NCI-H1105 (cell line): ENCODE measurements at regions not wholly inside any gene's neighbourhood (a gene's known extent, or its start where the extent isn't known, plus 50 kb on each side); places are given as distances from the start of the nearest gene placed in this dataset.
"Not testable (repeated sequence)": the region's sequence is repeated elsewhere in the genome, so short reads cannot be mapped to it uniquely, and the experiment has no call there.

Experiments used
- DNase-seq: peaks from one replicate; lab custom pipeline; 2025; lab: John Stamatoyannopoulos, UW

DNA sequence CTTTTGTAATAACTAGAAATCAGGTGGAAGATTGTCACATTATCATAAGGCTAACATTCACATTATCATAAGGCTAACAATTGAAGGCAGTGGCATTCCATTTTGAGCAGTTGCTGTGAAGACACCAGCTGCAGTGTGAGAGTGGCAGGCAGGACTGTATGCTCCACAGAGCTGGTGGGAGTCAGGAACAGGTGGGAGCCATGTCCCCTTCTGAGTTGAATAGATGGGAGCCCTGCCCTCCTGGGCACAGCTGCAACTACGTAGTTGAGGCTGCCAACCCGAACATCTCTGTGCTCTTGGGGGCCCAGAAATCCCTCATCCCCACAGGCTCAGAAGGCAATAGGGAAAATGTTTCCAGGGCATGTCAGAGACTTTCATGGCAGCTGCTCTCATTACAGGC lies 1627.6 kb downstream of the SI start:
- no peak for DNase-seq

DNA sequence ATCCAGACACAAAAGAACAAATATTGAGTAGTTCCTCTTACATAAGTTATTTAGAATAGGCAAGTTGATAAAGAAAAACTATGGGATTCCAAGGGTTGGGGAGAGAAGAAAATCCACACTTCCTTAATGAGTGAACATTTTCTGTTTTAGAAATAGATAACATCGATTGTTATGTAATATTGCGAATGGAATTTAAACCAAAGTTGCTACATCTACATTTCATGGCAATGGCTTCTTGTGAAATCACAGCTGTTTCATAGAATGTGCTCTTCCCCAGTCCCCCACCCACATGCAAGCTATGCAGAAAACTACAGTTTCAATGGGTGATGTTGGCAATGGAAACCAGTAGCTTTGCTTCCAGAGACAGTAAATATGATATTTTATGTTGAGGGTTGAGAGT lies 1639.5 kb downstream of the SI start:
- DNase-seq = no peak

DNA sequence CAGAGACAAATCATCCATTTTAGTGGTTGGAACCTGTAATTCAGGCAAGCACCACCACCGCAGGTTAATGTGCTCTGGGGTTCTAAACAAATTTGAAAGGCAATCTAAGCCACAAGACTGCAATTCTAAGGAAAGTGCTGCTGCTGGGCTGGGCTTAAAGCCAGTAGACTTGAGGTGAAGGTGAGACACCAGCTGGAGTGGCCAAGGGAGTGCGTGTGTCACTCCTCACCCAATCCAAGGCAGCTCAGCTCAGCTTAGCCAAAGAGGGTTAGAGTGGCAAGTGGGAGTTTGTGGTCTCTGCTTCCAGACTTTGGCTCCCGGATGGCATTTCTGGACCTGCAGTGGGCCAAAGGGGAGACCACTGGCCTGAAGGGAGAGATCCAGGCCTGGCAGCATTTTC lies 1655.6 kb downstream of the SI start:
- DNase-seq = no peak

DNA sequence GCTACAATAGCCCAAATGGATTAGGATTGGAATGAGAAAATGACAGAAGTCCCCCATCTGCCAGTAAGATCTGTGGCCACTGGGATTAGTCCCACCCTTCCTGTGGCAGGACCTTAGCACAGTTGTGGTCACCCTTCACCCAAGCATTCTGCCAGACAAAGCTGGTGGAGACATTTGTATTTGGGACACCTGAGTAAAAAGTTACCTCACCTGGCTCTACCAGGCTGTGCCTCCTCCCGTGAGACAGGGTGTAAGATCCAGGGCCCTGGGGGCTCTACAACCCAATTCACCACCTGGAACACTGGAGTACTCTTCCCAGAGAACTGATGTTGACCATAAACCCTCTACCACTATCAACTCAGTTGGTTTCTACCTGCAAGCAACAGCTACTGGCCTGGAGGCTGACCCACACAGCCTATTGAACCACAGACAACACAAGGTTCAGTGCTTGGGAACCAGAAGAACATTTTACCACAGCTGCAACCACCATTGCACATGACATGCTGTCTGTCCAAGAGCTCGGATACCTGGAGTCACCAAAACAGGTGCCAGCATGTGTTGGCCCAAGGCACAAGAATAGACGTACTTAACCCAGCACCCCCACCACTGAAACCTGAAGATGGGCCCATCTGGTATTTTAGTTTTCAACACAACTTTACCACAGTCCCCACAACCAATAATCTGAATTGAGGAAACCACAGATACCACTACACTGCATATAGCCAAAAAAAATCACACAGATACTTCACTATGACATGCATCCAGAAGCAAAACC lies 1686.7 kb downstream of the SI start:
- DNase-seq = no peak

DNA sequence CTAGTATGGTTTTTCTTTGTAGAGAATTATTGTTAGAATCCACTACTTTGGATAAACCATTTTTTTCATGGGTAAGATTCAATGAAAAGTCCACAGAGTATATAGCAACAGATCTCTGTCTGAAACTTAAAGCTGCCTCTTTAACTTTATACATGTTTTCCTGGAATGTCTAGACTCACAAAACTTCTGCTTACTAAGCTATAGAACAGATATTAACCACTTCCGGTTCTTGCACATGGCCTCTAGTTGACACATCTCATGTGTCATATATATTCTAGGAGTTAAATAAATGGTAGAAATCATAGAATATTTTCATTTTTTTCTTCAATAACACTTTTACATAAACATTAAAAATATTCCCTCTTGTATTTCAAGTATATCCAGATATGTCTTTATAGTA lies 1693.9 kb downstream of the SI start:
- no peak for DNase-seq

DNA sequence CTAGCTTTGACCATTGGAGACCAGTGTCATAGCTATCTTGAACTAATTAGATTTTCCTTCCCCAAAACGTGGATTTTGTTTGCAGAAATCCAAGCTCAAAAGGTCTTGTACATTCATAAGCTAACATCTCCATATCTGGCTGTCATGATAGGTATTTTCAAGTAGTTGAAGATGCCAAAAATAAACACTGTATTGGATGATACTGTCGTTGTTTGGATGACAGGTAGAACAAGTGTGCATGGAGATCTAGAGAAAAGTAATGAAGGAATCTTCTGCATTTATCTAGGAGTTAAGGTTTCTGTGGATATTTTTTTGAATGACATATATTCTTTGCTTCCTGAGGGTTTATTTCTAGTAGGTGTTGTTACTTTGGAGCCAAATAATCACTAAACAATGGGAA lies 1696.1 kb downstream of the SI start:
- DNase-seq = no peak

DNA sequence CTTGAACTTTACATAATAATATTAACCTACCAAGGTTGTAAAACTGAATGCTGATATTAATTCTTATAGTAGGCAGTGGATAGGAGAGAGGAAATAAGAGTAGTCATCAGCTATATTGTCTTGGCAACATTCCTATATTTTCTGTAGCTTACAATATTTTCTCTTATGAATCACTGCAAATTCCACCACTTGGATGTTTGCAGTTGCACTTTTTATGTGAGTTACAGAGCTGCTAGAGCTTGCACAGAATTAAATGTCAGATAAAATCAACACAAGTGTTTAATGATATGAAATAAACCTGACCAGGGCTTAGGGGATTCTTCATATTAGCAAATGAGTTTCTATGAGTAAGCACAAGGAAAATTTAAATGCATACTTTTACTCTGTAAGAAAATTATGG lies 1710.1 kb downstream of the SI start:
- DNase-seq = no peak

DNA sequence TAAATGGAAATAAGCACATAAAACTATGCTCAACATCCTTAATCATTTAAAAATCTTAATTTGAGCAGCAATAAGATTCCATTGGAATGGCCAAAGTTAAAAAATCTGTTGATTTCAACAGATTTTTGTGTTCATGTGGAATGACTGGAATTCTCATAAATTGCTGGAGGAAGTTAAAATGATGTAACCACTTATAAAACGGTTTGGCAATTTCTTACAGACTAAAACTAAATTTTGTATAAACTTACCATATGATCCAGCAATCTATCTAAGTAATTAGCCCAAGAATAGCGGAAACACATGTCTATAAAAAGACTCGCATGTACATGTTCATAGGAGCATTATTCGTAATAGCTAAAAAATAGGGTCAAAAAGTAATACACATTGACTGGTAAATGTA lies 1713.6 kb downstream of the SI start:
- no peak for DNase-seq

DNA sequence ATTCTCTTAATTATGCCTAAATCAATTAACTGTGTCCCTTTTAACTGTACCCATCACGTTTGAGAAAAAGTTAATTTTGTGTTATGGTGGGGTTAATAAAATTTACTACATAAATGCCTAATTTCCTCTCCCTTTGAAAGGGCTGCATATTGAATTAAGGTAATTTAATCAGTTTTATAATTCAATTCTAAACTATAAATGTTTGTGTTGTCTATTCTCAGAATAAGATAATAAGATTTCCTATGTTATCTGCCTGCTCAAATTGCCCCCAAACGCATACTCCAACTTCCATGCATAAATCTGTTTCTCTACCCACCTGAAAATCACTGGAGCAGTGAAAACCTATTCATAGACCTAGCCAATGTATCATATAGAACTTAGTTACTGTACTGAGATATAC lies 1716.1 kb downstream of the SI start:
- DNase-seq = no peak

DNA sequence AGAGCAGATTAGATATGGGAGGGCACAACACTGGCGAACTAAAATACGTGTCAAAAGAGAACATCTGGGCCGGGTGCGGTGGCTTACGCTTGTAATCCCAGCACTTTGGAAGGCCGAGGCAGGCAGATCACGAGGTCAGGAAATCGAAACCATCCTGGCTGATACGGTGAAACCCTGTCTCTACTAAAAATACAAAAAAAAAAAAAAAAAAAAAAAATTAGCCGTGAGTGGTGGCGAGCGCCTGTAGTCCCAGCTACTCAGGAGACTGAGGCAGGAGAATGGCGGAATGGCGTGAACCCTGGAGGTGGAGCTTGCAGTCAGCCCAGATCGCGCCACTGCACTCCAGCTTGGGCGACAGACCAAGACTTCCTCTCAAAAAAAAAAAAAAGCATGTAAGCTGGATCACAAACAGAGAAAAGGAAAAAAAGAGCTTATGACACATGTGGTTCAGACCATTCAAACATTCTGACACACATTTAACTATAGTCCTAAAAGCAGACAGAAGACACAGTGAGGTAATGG lies 1716.9 kb downstream of the SI start:
- not testable (repeated sequence) for DNase-seq

DNA sequence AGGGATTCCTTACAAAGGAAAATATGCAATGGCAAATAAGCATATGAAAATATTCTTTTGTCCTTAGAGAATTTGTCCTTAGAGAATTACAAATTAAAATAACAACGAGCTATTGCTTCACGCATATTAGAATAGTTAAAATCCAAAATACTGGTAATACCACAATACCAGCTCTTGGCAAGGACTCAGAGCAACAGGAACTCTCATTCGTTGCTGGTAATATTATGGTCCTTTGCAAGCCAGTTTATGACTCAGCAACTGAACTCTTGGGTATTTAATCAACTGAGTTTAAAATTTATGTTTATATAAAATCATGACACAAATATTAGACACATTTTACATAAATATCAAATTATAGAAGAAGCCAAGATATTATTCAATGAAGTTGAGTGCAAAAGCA lies 1730.4 kb downstream of the SI start:
- no peak for DNase-seq

DNA sequence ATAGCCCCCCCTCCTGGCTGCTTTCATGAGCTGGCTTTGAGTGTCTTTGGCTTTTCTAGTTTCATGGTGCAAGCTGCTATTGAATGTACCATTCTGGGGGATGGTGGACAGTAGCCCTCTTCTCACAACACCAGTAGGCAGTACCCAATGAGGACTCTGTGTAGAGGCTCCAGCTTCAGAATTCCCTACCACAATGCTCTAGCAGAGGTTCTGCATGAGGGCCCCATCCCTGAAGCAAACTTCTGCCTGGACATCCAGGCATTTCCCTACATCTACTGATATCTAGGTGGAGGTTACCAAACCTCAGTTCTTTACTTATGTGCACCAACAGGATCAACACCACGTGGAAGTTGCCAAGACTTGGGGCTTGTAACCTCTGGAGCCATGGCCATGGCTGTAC lies 1742.9 kb downstream of the SI start:
- DNase-seq = no peak

DNA sequence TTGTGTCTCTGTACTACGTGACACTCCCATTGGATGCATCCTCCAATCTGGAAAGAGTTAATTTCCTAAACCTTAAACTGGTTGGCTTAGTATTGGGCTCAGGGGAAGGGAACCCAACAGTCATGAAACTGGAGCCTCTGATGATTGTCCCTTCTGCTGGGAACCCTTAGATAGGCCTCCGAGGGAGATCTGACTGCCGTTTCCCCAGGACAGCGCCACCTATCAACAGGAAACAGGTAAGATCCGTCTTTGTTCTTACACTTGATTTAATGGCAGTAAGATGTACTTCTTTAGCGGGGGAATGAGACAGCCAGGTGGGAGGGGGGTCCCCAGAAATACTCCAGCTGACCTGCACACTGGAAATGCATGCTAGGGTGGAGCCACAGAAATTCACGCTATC lies 1749.6 kb downstream of the SI start:
- no peak for DNase-seq

DNA sequence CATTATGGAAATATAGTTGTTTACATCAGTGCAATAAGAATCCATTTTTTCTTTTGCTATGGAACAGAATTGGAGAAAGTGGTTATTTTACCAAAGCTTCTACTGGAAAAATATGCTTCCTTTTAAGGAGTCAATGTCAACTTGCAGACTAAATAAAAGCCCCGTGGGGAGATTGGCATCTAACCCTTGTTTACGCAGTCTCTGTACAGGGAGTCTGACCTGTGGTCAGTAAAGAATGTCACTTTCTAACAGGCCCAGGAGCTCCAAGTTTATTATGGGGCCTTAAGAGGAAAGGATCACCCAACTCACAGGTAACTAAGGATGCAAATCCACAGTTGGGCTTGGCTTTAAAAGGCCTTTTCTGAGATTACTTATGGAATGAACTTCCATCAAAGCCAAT lies 1751.2 kb downstream of the SI start:
- no peak for DNase-seq

DNA sequence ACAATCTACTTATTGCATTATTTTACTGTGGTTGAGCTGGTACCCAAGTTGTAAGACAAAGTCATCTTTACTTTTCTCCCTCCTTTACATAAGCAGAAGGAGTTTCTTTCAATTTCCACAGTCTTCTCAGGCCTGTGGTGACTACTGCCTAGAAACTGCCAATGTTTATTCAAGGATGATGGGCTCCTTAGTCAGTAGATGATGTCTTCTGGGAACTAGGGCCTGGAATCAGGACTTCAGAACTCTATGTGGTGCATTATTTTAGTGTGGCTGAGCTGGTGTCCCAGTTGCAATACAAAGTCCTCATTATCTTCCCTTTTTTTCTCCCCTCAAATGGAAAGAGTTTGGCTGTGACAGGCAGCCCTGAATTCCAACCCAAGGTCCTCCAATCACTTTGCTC lies 1762.5 kb downstream of the SI start:
- no peak for DNase-seq

DNA sequence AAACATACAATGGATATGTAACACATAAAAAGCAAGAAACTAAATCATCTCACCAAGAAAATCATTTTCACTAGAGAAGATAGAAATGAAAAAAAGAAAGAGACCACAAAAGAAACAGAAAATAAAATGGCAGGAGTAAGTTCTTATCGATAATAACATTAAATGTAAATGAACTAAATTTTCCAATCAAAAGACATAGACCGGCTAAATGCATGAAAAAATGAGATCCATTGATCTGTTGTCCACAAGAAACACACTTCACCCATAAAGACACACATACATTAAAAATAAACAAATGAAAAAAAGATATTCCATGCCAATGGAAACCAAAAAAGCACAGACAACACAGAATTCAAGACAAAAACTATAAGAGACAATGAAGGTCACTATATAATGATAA lies 1771.9 kb downstream of the SI start:
- no peak for DNase-seq

DNA sequence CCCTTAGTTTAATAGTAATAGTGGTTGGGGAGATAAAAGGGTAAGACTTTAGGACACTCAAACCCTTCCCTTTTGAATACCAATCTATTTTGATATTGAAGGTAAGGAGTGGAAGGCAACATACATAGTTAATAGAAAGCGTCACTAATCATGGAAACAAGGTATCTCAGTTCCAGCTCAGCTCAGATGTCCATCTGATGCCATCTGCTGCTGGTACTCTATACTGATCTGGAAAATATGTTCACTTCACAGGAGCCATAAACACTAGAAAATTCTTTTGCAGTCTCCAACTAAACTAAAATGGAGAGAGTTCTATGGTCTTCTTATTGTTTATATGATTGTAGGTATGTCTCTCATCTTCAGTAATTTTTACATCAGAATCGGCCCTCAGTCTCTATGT lies 1777.1 kb downstream of the OTOL1 start:
- no peak for DNase-seq

DNA sequence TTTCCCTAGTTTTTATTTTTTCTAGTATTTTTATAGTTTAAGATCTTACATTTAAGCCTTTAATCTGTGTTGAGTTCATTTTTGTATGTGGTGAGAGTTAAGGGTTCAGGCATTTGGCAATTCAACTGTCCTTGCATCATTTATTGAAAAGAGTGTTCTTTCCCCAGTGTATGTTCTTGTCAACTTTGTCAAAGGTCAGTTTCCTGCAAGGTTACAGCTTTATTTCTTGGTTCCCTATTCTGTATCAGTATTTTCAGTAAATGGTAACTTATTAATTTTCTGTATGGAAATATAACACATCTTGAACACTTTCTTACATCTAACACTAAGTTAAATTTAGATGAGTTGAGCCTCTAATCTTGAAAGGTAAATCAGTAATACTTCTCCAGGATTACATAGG lies 1770.1 kb downstream of the OTOL1 start:
- no peak for DNase-seq

DNA sequence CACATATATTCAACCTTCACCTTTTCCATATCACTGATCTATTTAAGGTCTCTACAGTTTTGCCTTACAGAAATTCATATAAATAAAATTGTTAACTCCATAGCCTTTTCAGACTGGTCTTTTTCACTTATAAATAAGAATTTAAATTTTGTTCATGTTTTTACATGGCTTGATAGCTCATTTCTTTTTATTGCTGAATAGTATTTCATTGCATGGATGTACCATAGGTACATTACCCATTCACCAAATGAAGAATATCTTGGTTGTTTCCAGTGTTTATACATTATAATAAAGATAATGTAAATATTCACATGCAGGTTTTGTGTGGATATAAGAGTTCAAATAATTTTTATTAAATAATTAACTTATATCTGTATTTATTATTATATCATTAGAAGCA lies 1765.0 kb downstream of the OTOL1 start:
- DNase-seq = no peak

DNA sequence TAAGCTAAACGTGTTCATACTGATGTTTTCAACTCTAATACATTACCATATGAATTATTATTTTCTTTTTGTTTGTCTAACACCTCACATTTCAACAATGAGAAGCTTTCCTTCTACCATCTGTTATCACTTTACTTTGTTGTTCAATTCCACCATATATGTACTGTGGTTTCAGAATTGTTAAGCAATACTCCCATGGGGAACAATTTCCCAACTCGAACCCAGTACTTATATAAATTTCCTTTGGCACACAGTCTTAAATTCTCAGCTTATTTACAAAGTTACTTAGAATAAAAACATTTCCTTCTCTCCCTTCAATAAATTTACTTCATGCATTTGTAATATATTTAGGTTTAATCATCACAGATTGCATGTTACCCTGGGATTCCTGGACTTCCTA lies 1764.4 kb downstream of the OTOL1 start:
- DNase-seq = no peak

DNA sequence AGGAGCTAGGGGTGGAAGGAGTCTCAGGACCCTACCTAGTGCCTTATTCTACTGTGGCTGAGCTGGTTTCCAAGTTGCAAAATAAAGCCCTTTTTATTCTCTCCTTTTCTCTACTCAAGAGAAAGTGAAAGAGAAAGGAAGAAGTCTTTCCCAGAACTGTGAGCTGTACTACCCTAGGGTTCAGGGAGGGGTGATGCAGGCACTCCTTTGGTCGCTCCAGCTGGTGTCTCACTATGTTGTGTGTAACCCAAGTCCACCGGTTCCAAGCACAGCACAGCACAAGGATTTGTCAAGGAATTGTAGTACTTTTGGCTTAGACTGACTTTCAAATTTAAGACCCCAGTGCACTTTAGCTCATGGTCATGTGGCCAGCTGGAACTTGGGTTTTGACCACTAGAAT lies 1721.7 kb downstream of the OTOL1 start:
- DNase-seq = no peak

DNA sequence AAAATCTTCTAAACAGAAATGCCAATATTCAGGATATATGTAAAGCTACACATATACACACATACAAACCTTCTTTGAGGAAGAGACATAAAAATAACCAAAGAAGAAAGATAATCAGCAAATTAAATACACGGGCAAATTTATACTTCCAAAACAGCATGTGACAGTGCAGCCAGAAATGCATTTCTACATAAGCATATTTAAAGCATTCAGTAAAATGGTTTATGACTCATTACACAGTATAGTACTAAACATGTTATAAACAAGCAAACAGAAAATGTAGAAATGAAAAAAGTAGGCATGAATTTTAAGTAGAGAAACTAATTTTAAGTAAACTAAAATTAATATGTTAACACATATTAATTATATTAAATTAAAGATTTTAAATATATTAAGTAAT lies 1717.2 kb downstream of the OTOL1 start:
- no peak for DNase-seq

DNA sequence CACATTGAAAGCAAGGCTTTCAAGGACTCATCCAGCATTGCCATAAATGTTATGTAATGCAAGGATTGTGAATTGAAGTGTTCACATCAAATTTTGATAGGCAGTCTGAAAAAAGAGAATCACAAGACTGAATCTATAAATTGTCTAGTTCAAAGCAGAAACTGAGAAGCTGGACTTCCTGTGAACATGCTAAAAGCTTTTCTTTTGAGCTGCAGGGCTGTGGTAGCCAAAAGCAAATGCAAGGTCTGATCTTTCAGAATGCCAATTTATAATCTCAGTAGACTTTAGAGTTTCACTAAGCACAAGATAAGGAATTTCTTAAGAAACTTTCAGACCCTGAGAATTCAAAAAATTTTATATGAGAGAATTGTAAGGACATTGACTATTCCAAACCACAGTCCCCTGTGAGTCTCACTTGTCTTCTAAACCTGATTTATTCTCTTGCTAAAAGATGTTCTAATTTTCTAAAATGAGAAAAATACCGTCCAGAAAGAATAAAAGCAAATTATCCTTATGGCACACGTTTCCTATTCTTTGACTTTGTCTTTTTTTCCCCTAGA lies 1700.3 kb downstream of the OTOL1 start:
- DNase-seq = no peak

DNA sequence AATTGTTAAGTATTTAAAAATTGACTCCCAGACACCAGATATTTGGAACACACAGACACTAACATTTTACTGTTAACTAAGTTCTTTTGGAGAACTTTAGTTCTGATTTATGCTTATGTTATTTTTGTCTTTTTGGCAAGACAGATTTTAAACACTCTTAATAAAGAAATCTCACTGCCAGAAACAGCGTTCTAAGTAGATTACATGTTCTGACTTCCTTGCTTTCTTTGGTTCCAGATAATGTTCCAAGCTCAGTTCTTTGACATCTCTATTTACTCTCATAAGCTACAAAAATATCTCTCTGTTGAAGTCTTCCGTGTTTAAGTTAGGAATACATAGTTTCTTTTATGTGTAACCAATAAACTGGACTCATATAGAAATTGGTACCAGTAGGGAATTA lies 1699.6 kb downstream of the OTOL1 start:
- no peak for DNase-seq
